ENCODE measurements at regions not wholly inside any gene's neighbourhood (a gene's known extent, or its start where the extent isn't known, plus 50 kb on each side); places are given as distances from the start of the nearest gene placed in this dataset.
"Not testable (repeated sequence)": the region's sequence is repeated elsewhere in the genome, so short reads cannot be mapped to it uniquely, and the experiment has no call there.

- not testable (repeated sequence) for TF ChIP-seq CTCF (IDR thresholded peaks at IDR 0.05; ENCODE audit: insufficient read depth, low read length); POLR2AphosphoS5 (IDR thresholded peaks at IDR 0.05; ENCODE audit: low read depth)
Observed at GRCh38 chr1:38493306-38493705, 366.3 kb downstream of the RRAGC start.

Measured in HL-60 (cell line).